CD4-positive, alpha-beta memory T cell (primary cell): ENCODE measurements at regions not wholly inside any gene's neighbourhood (a gene's known extent, or its start where the extent isn't known, plus 50 kb on each side); places are given as distances from the start of the nearest gene placed in this dataset.

Experiments used
- CTCF ChIA-PET: fragments of 350-600 bp; sonication (Branson Sonifier 250); formaldehyde crosslinking; loops from one replicate; lab custom pipeline; 2021; ENCODE audit warnings: inconsistent platforms; ENCODE audit not compliant: partially characterized antibody; lab: Charles Lee
- POLR2A ChIA-PET: fragments of 350-600 bp; sonication (Branson Sonifier 250); formaldehyde crosslinking; loops from one replicate; lab custom pipeline; 2021; ENCODE audit not compliant: partially characterized antibody; lab: Charles Lee
- DNase-seq, 5 donors: peaks; one replicate each; pipeline versions ENCODE4 v3.0.0 to v3.0.0-alpha.2; 2020 to 2022; ENCODE audit warnings: mixed read lengths in 1 of 5
- H3K27ac ChIP-seq: one replicate; pipeline ENCODE4 v1.7.0; 2013; ENCODE audit warnings: low read depth, low read length
- H3K27me3 ChIP-seq: 2 replicates; pipeline ENCODE4 v1.7.0; 2013; ENCODE audit warnings: mild to moderate bottlenecking, low read length, moderate library complexity; ENCODE audit not compliant: insufficient read depth
- H3K36me3 ChIP-seq: 2 replicates; pipeline ENCODE4 v1.7.0; 2013; ENCODE audit warnings: mild to moderate bottlenecking, low read length, moderate library complexity; ENCODE audit not compliant: insufficient read depth
- H3K4me1 ChIP-seq: 2 replicates; pipeline ENCODE4 v1.7.0; 2013; ENCODE audit warnings: mild to moderate bottlenecking, low read length, moderate library complexity; ENCODE audit not compliant: insufficient read depth
- H3K4me3 ChIP-seq, 2 donors: one replicate each; pipeline ENCODE4 v1.7.0; 2013; ENCODE audit warnings: low read length in 2 of 2, mild to moderate bottlenecking in 1 of 2
- H3K9me3 ChIP-seq, 2 donors: one replicate each; pipeline ENCODE4 v1.7.0; 2013; ENCODE audit warnings: low read length in 2 of 2, control low read depth in 1 of 2; ENCODE audit not compliant: control insufficient read depth in 1 of 2
- H3K27ac Mint-ChIP-seq, 7 donors: one replicate each; pipeline ENCODE4 v1.8.0; 2020 to 2021; ENCODE audit warnings: mixed read lengths in 7 of 7, mild to moderate bottlenecking in 6 of 7, inconsistent platforms in 3 of 7, moderate library complexity in 3 of 7
- H3K27me3 Mint-ChIP-seq, 2 donors: one replicate each; pipeline ENCODE4 v1.8.0; 2020 to 2021; ENCODE audit warnings: mixed read lengths in 2 of 2
- H3K36me3 Mint-ChIP-seq, 2 donors: one replicate each; pipeline ENCODE4 v1.8.0; 2020 to 2021; ENCODE audit warnings: mixed read lengths in 2 of 2, inconsistent platforms in 1 of 2, mild to moderate bottlenecking in 1 of 2
- H3K4me1 Mint-ChIP-seq, 4 donors: one replicate each; pipeline ENCODE4 v1.8.0; 2020 to 2021; ENCODE audit warnings: mixed read lengths in 4 of 4, mild to moderate bottlenecking in 1 of 4
- H3K4me3 Mint-ChIP-seq, 8 donors: one replicate each; pipeline ENCODE4 v1.8.0; 2020 to 2021; ENCODE audit warnings: mixed read lengths in 8 of 8, mild to moderate bottlenecking in 7 of 8, moderate library complexity in 6 of 8, inconsistent platforms in 3 of 8
- H3K9me3 Mint-ChIP-seq, 8 donors: one replicate each; pipeline ENCODE4 v1.8.0; 2020 to 2021; ENCODE audit warnings: mixed read lengths in 8 of 8, mild to moderate bottlenecking in 5 of 8, inconsistent platforms in 3 of 8, moderate library complexity in 1 of 8
- intact Hi-C: fragments of 100-400 bp; cut with micrococcal nuclease; formaldehyde crosslinking; loops from one replicate; pipeline ENCODE4 v1.15.1; 2023

- no peaks in the 10 kb centered on the region for H3K36me3 ChIP-seq
- Mint-ChIP-seq H3K27me3 (peaks cover 9 to 13% of the 10 kb centered on the region in 2 donors), H3K4me3 (no peak overlapping the region), H3K36me3 (no peaks in the 10 kb centered on the region), H3K9me3 (no peaks in the 10 kb centered on the region), H3K27ac (no peak overlapping the region), H3K4me1 (no peaks in the 10 kb centered on the region)
- H3K9me3 ChIP-seq = no peaks in the 10 kb centered on the region
- CTCF ChIA-PET = interaction anchor here (0.9 to 1.5 kb wide), 4 partner anchors 15 to 895 kb away, joined by 3 to 6 read pairs (median 3); no protein-coding TSS in a partner anchor
- H3K27ac ChIP-seq = no peak overlapping the region
- H3K4me3 ChIP-seq = no peak overlapping the region
- intact Hi-C loops = no loop called here
- H3K4me1 ChIP-seq = peaks cover 4% of the 10 kb centered on the region
- POLR2A ChIA-PET = no interaction called here
- no peaks in the 10 kb centered on the region for H3K27me3 ChIP-seq
- no peak for DNase-seq
These were observed 137.1 kb upstream of the PPP1R26 start for GRCh38 chr9:135342206-135343130.

DNA sequence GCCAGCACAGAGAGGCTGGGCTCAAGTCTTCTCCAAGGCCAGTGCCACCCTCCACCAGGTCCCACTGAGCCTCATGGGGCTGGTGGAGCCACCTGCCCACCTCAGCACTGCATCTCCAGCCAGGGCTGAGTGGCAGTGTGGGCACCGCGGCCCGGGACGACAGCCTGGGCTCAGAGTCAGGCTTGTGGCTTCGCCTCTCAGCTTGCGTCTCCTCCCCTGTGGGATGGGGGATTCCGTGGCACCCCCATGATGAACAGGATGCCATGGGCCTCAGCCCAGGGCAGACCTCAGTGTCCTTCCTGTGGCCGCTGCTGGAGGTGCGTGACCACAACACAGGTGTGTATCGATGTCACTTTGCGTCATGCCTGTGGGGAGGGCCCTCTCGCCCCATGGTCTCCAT lies 136.4 kb upstream of the PPP1R26 start:
- H3K4me3 Mint-ChIP-seq = no peak overlapping the region
- POLR2A ChIA-PET = no interaction called here
- H3K9me3 Mint-ChIP-seq = no peaks in the 10 kb centered on the region
- CTCF ChIA-PET = interaction anchor here (0.9 to 1.1 kb wide), 3 partner anchors 16 to 896 kb away, joined by 3 read pairs; no protein-coding TSS in a partner anchor
- Histone ChIP-seq H3K4me3 (no peak overlapping the region), H3K9me3 (no peaks in the 10 kb centered on the region), H3K4me1 (peaks cover 4% of the 10 kb centered on the region), H3K27me3 (no peaks in the 10 kb centered on the region), H3K27ac (no peak overlapping the region), H3K36me3 (no peaks in the 10 kb centered on the region)
- H3K36me3 Mint-ChIP-seq = no peaks in the 10 kb centered on the region
- intact Hi-C loops = no loop called here
- H3K27ac Mint-ChIP-seq = no peak overlapping the region
- H3K27me3 Mint-ChIP-seq = peaks cover 10 to 13% of the 10 kb centered on the region in 2 donors
- H3K4me1 Mint-ChIP-seq = no peaks in the 10 kb centered on the region
- DNase-seq = no peak

GRCh38 chr9:135343837-135344522 lies 135.6 kb upstream of the PPP1R26 start:
- Mint-ChIP-seq H3K9me3 (no peaks in the 10 kb centered on the region), H3K4me3 (no peak overlapping the region), H3K4me1 (no peaks in the 10 kb centered on the region), H3K27me3 (peaks cover 10 to 13% of the 10 kb centered on the region in 2 donors), H3K27ac (no peak overlapping the region), H3K36me3 (no peaks in the 10 kb centered on the region)
- CTCF ChIA-PET = interaction anchor here (0.9 to 1.0 kb wide), 2 partner anchors 16 to 894 kb away, joined by 3 read pairs; no protein-coding TSS in a partner anchor
- H3K27ac ChIP-seq = no peak overlapping the region
- no peaks in the 10 kb centered on the region for H3K36me3 ChIP-seq
- intact Hi-C loops = no loop called here
- POLR2A ChIA-PET = no interaction called here
- DNase-seq = peak in 4 of 5 donors; percentile 12 to 33 (median 19)
- H3K27me3 ChIP-seq = no peaks in the 10 kb centered on the region
- no peak overlapping the region for H3K4me3 ChIP-seq
- peaks cover 4% of the 10 kb centered on the region for H3K4me1 ChIP-seq
- no peaks in the 10 kb centered on the region for H3K9me3 ChIP-seq

DNA sequence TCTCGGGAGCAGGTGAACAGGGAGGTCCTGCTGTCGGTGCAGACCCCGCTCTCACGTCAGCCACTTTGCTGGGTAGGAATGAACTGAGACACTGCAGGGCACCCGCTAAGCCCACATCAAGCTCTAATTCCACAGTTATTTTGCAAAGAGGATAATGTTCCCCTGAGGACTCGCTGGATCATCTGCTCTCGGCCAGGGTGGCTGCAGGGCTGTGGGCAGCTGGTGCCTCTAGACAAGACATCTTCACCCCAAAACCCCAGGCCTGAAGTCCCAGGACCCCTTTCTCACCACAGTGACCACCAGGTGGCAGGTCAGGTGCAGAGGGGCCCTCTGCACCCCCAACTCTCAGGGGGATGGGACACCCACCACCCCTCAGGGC lies 135.1 kb upstream of the PPP1R26 start:
- no peaks in the 10 kb centered on the region for H3K36me3 ChIP-seq
- H3K27ac Mint-ChIP-seq = no peak overlapping the region
- no peak overlapping the region for H3K27ac ChIP-seq
- no peaks in the 10 kb centered on the region for H3K9me3 Mint-ChIP-seq
- no peak overlapping the region for H3K4me3 ChIP-seq
- CTCF ChIA-PET = no interaction called here
- no peaks in the 10 kb centered on the region for H3K9me3 ChIP-seq
- POLR2A ChIA-PET = no interaction called here
- no peak for DNase-seq
- intact Hi-C loops = no loop called here
- peaks cover 4% of the 10 kb centered on the region for H3K4me1 ChIP-seq
- H3K4me3 Mint-ChIP-seq = no peak overlapping the region
- peaks cover 10 to 13% of the 10 kb centered on the region in 2 donors for H3K27me3 Mint-ChIP-seq
- no peaks in the 10 kb centered on the region for H3K27me3 ChIP-seq
- H3K4me1 Mint-ChIP-seq = no peaks in the 10 kb centered on the region
- no peaks in the 10 kb centered on the region for H3K36me3 Mint-ChIP-seq

GRCh38 chr9:135344915-135345500 lies 134.6 kb upstream of the PPP1R26 start:
- Histone ChIP-seq H3K27me3 (no peaks in the 10 kb centered on the region), H3K4me3 (no peak overlapping the region), H3K36me3 (no peaks in the 10 kb centered on the region), H3K27ac (no peak overlapping the region), H3K4me1 (peaks cover 4% of the 10 kb centered on the region), H3K9me3 (no peaks in the 10 kb centered on the region)
- ChIA-PET CTCF (no interaction called here), POLR2A (no interaction called here)
- Mint-ChIP-seq H3K9me3 (no peaks in the 10 kb centered on the region), H3K27ac (no peak overlapping the region), H3K4me1 (no peaks in the 10 kb centered on the region), H3K36me3 (no peaks in the 10 kb centered on the region), H3K4me3 (no peak overlapping the region), H3K27me3 (peaks cover 10 to 16% of the 10 kb centered on the region in 2 donors)
- DNase-seq = no peak
- intact Hi-C loops = no loop called here

- no peaks in the 10 kb centered on the region for H3K9me3 ChIP-seq
- H3K4me1 Mint-ChIP-seq = no peaks in the 10 kb centered on the region
- H3K4me1 ChIP-seq = peaks cover 4% of the 10 kb centered on the region
- no peaks in the 10 kb centered on the region for H3K36me3 ChIP-seq
- ChIA-PET CTCF (no interaction called here), POLR2A (no interaction called here)
- H3K9me3 Mint-ChIP-seq = no peaks in the 10 kb centered on the region
- peaks cover 10 to 19% of the 10 kb centered on the region in 2 donors for H3K27me3 Mint-ChIP-seq
- intact Hi-C loops = no loop called here
- no peaks in the 10 kb centered on the region for H3K27me3 ChIP-seq
- H3K4me3 Mint-ChIP-seq = no peak overlapping the region
- H3K27ac Mint-ChIP-seq = no peak overlapping the region
- DNase-seq = no peak
- H3K4me3 ChIP-seq = no peak overlapping the region
- H3K36me3 Mint-ChIP-seq = no peaks in the 10 kb centered on the region
- no peak overlapping the region for H3K27ac ChIP-seq
These were observed 133.7 kb upstream of the PPP1R26 start for GRCh38 chr9:135345775-135346433.
